IMR-90 (cell line): ENCODE measurements at regions not wholly inside any gene's neighbourhood (a gene's known extent, or its start where the extent isn't known, plus 50 kb on each side); places are given as distances from the start of the nearest gene placed in this dataset.

Experiments
- ATAC-seq: fragments of 200-7000 bp; cut with Tn5 transposase; 2 replicates; pipeline ENCODE4 v1.9.1; 2020; ENCODE audit warnings: low read depth, mild to moderate bottlenecking, moderate library complexity
- BruUV-seq: library from RNA; stranded (reverse); fragments of 400-500 nt; replicated peaks from 2 replicates; lab custom pipeline; 2021; lab: Mats Ljungman, UMichigan
- CTCF ChIA-PET: fragments of 300-600 bp; formaldehyde crosslinking; extraction: SDS; loops from one replicate; lab custom pipeline; 2021; ENCODE audit warnings: antibody characterized with exemption; lab: Yijun Ruan, JAX
- POLR2A ChIA-PET: fragments of 300-600 bp; sonication (Branson Sonifier 250); formaldehyde crosslinking; loops from one replicate; lab custom pipeline; 2022; ENCODE audit warnings: antibody characterized with exemption; ENCODE audit not compliant: unreplicated experiment; lab: Charles Lee
- DNase-seq: peaks from one replicate; pipeline ENCODE4 v3.0.0; 2013
- H2AFZ ChIP-seq: replicated peaks from 2 replicates; pipeline ENCODE3; 2013; ENCODE audit warnings: low read length, mild to moderate bottlenecking; ENCODE audit not compliant: poor library complexity
- H2AK5ac ChIP-seq: 2 replicates; pipeline ENCODE4 v1.6.1; 2013; ENCODE audit warnings: low read depth, low read length, inconsistent platforms
- H2AK9ac ChIP-seq: replicated peaks from 2 replicates; pipeline ENCODE3; 2013; ENCODE audit warnings: mild to moderate bottlenecking, low read depth, low read length, moderate library complexity; ENCODE audit not compliant: poor library complexity
- H2BK120ac ChIP-seq: 2 replicates; pipeline ENCODE4 v1.6.1; 2013; ENCODE audit warnings: low read depth, low read length, inconsistent platforms
- H2BK15ac ChIP-seq: 3 replicates; pipeline ENCODE4 v1.6.1; 2013; ENCODE audit warnings: low read depth, low read length, inconsistent platforms
- H2BK20ac ChIP-seq: 2 replicates; pipeline ENCODE4 v1.6.1; 2013; ENCODE audit warnings: low read depth, mild to moderate bottlenecking, inconsistent platforms, low read length, moderate library complexity
- H2BK5ac ChIP-seq: 2 replicates; pipeline ENCODE4 v1.6.1; 2013; ENCODE audit warnings: mild to moderate bottlenecking, low read depth, low read length, inconsistent platforms; ENCODE audit not compliant: poor library complexity, severe bottlenecking
- H3K14ac ChIP-seq: replicated peaks from 2 replicates; pipeline ENCODE4 v1.6.1; 2013; ENCODE audit warnings: low read depth, low read length, inconsistent platforms
- H3K18ac ChIP-seq: 2 replicates; pipeline ENCODE4 v1.6.1; 2013; ENCODE audit warnings: low read depth, low read length, control low read depth
- H3K23ac ChIP-seq: 2 replicates; pipeline ENCODE4 v1.6.1; 2013; ENCODE audit warnings: low read depth, low read length, inconsistent platforms
- H3K27ac ChIP-seq: 2 replicates; pipeline ENCODE4 v1.5.1; 2013; ENCODE audit warnings: mild to moderate bottlenecking, control low read depth, low read length; ENCODE audit not compliant: insufficient read depth
- H3K27me3 ChIP-seq: 2 replicates; pipeline ENCODE4 v1.6.1; 2013; ENCODE audit warnings: low read length; ENCODE audit not compliant: control insufficient read depth, insufficient read depth
- H3K36me3 ChIP-seq: 2 replicates; pipeline ENCODE4 v1.6.1; 2013; ENCODE audit warnings: low read length, mixed read lengths; ENCODE audit not compliant: control insufficient read depth, insufficient read depth
- H3K4ac ChIP-seq: 2 replicates; pipeline ENCODE4 v1.6.1; 2013; ENCODE audit warnings: low read depth, low read length, inconsistent platforms
- H3K4me1 ChIP-seq: 2 replicates; pipeline ENCODE4 v1.6.1; 2013; ENCODE audit warnings: low read length, mixed read lengths; ENCODE audit not compliant: control insufficient read depth, insufficient read depth
- H3K4me2 ChIP-seq: 2 replicates; pipeline ENCODE4 v1.6.1; 2013; ENCODE audit warnings: low read depth, mild to moderate bottlenecking, control low read depth, low read length, moderate library complexity
- H3K4me3 ChIP-seq: 2 replicates; pipeline ENCODE4 v1.5.1; 2013; ENCODE audit warnings: low read depth, mild to moderate bottlenecking, control low read depth, low read length, moderate library complexity; ENCODE audit not compliant: insufficient read depth
- H3K56ac ChIP-seq: 2 replicates; pipeline ENCODE4 v1.6.1; 2013; ENCODE audit warnings: low read length, inconsistent platforms; ENCODE audit not compliant: insufficient read depth; ENCODE audit errors: extremely low read depth
- H3K79me1 ChIP-seq, 2 experiments: 2 replicates each; pipeline ENCODE4 v1.6.1; 2013; ENCODE audit warnings: low read length in 2 of 2, inconsistent platforms in 1 of 2, low read depth in 1 of 2
- H3K9ac ChIP-seq: 2 replicates; pipeline ENCODE4 v1.6.1; 2013; ENCODE audit warnings: low read depth, low read length, control low read depth
- H3K9me1 ChIP-seq: 2 replicates; pipeline ENCODE4 v1.6.1; 2013; ENCODE audit warnings: low read length, inconsistent platforms; ENCODE audit not compliant: insufficient read depth
- H3K9me3 ChIP-seq: 2 replicates; pipeline ENCODE4 v1.6.1; 2013; ENCODE audit warnings: low read length; ENCODE audit not compliant: control insufficient read depth, insufficient read depth
- H4K20me1 ChIP-seq: 2 replicates; pipeline ENCODE4 v1.6.1; 2013; ENCODE audit warnings: low read length, inconsistent platforms; ENCODE audit not compliant: insufficient read depth
- H4K5ac ChIP-seq: 2 replicates; pipeline ENCODE4 v1.6.1; 2013; ENCODE audit warnings: mild to moderate bottlenecking, low read depth, low read length, control low read depth
- H4K8ac ChIP-seq, 2 experiments: 2 replicates each; pipeline ENCODE4 v1.6.1; 2013; ENCODE audit warnings: low read depth in 2 of 2, low read length in 2 of 2, control low read depth in 1 of 2, inconsistent platforms in 1 of 2
- H4K91ac ChIP-seq: 2 replicates; pipeline ENCODE4 v1.6.1; 2013; ENCODE audit warnings: low read depth, low read length, inconsistent platforms; ENCODE audit not compliant: insufficient read depth
- ELK1 ChIP-seq: fragments of 150-350 bp; IDR thresholded peaks from 2 replicates; pipeline ENCODE4 v1.6.1; 2016; ENCODE audit warnings: low read depth, mild to moderate bottlenecking, low read length, moderate library complexity, borderline replicate concordance
- FOS ChIP-seq: fragments of 150-350 bp; IDR thresholded peaks from 2 replicates; pipeline ENCODE4 v1.6.1; 2016; ENCODE audit warnings: low read depth, low read length
- MAFK ChIP-seq: IDR thresholded peaks from 2 replicates; pipeline ENCODE4 v1.6.1; 2012; ENCODE audit warnings: low read depth, low read length, improper control_type of control experiment
- POLR2A ChIP-seq: IDR thresholded peaks from 2 replicates; pipeline ENCODE4 v1.6.1; 2012; ENCODE audit warnings: mild to moderate bottlenecking, low read depth, low read length
- WGBS, 2 experiments: methylation state at CpG; one replicate each; pipeline versions ENCODE4 v1.1.5 to v1.1.7; 2013; ENCODE audit warnings: missing lambda C conversion rate in 2 of 2; ENCODE audit not compliant: insufficient read length in 1 of 2; ENCODE audit errors: extremely low coverage in 2 of 2; 5-methylcytosine and 5-hydroxymethylcytosine counted together
- dilution Hi-C: fragments of 300-500 bp; cut with HindIII; formaldehyde crosslinking; loops from one replicate; pipeline ENCODE4 v1.14.3; 2018; ENCODE audit warnings: low sequenced_read_pairs; ENCODE audit not compliant: unreplicated experiment
- in situ Hi-C: fragments of 300-500 bp; cut with MboI; formaldehyde crosslinking; loops from 3 replicates; pipeline ENCODE4 v1.14.3; 2019; ENCODE audit warnings: low sequenced_read_pairs, inconsistent platforms, mixed read lengths
- intact Hi-C: fragments of 100-400 bp; cut with micrococcal nuclease; formaldehyde crosslinking; loops from 2 replicates; pipeline ENCODE4 v1.10.0; 2022

GRCh38 chr4:114399105-114399504 is 199.5 kb upstream of the UGT8 start:
- H3K18ac ChIP-seq = no peak overlapping the region
- H3K36me3 ChIP-seq = no peaks in the 10 kb centered on the region
- H3K27me3 ChIP-seq = peaks cover 7% of the 10 kb centered on the region
- no peak overlapping the region for H2BK15ac ChIP-seq
- WGBS, 2 experiments = 48% methylated on average over 4 of the region's 5 CpGs; no CpG with 5 or more reads in 1 of the 2 experiments
- in situ Hi-C loops (loop anchor here (10.0 to 25.0 kb wide), 3 partner anchors 256 to 1112 kb away; no protein-coding TSS in a partner anchor), dilution Hi-C loops (no loop called here), intact Hi-C loops (no loop called here)
- H3K27ac ChIP-seq = no peak overlapping the region
- H3K4ac ChIP-seq = no peak overlapping the region
- TF ChIP-seq ELK1 (no peak), MAFK (no peak), POLR2A (no peak), FOS (no peak)
- BruUV-seq = no TSS peak
- H4K8ac ChIP-seq = no peak overlapping the region
- no peaks in the 10 kb centered on the region for H4K20me1 ChIP-seq
- no peak overlapping the region for H2BK5ac ChIP-seq
- DNase-seq (no peak), ATAC-seq (no peak)
- no peaks in the 10 kb centered on the region for H3K9me3 ChIP-seq
- no peak overlapping the region for H2AK9ac ChIP-seq
- H2BK120ac ChIP-seq = no peak overlapping the region
- no peak overlapping the region for H2AK5ac ChIP-seq
- no peaks in the 10 kb centered on the region for H3K4me1 ChIP-seq
- ChIA-PET POLR2A (no interaction called here), CTCF (no interaction called here)
- H3K14ac ChIP-seq = no peak overlapping the region
- no peak overlapping the region for H3K23ac ChIP-seq
- no peaks in the 10 kb centered on the region for H3K79me1 ChIP-seq
- H4K91ac ChIP-seq = no peak overlapping the region
- no peak overlapping the region for H4K5ac ChIP-seq
- no peak overlapping the region for H3K4me2 ChIP-seq
- H2AFZ ChIP-seq = no peak overlapping the region
- no peaks in the 10 kb centered on the region for H3K9me1 ChIP-seq
- H3K56ac ChIP-seq = no peak overlapping the region
- H3K4me3 ChIP-seq = no peak overlapping the region
- no peak overlapping the region for H3K9ac ChIP-seq
- H2BK20ac ChIP-seq = no peak overlapping the region
